ENCODE measurements at regions not wholly inside any gene's neighbourhood (a gene's known extent, or its start where the extent isn't known, plus 50 kb on each side); places are given as distances from the start of the nearest gene placed in this dataset.
A peak's percentile ranks its signal among the peaks of the same experiment; 100 is the strongest.

- TF ChIP-seq CTCF (conservative IDR thresholded peaks at IDR 0.05) = no peak
- H3K27ac ChIP-seq = no peak overlapping the region
These were observed 411.2 kb upstream of the PIK3C3 start for GRCh38 chr18:41543815-41544214.

- no peak overlapping the region for H3K27ac ChIP-seq
- TF ChIP-seq CTCF (conservative IDR thresholded peaks at IDR 0.05) = no peak
These were observed 414.7 kb upstream of the PIK3C3 start for GRCh38 chr18:41540237-41540871.

GRCh38 chr18:41538751-41539150 is 416.3 kb upstream of the PIK3C3 start:
- TF ChIP-seq CTCF (conservative IDR thresholded peaks at IDR 0.05) = no peak
- no peak overlapping the region for H3K27ac ChIP-seq

GRCh38 chr18:41537666-41538065 is 417.4 kb upstream of the PIK3C3 start:
- TF ChIP-seq CTCF (conservative IDR thresholded peaks at IDR 0.05) = no peak
- no peak overlapping the region for H3K27ac ChIP-seq

- peak; percentile 58 for TF ChIP-seq CTCF (conservative IDR thresholded peaks at IDR 0.05)
These were observed 422.5 kb upstream of the PIK3C3 start for GRCh38 chr18:41532344-41533086.

GRCh38 chr18:41530970-41531369 is 424.1 kb upstream of the PIK3C3 start:
- TF ChIP-seq CTCF (conservative IDR thresholded peaks at IDR 0.05) = no peak
- H3K27ac ChIP-seq = no peak overlapping the region

More at GRCh38 chr18:41532344-41533086, 422.5 kb upstream of the PIK3C3 start:
- H3K27ac ChIP-seq = no peak overlapping the region

- no peak overlapping the region for H3K27ac ChIP-seq
- TF ChIP-seq CTCF (conservative IDR thresholded peaks at IDR 0.05) = no peak
These were observed 425.9 kb upstream of the PIK3C3 start for GRCh38 chr18:41529093-41529492.

Measured in VCaP (cell line).